MM.1S (cell line): ENCODE measurements at regions not wholly inside any gene's neighbourhood (a gene's known extent, or its start where the extent isn't known, plus 50 kb on each side); places are given as distances from the start of the nearest gene placed in this dataset.

Experiments
- CTCF ChIP-seq: fragments of 300-600 bp; sonication (generic); IDR thresholded peaks from 2 replicates; pipeline ENCODE4 v1.5.1; 2016; ENCODE audit warnings: antibody characterized with exemption, low read length, mixed read lengths
- EZH2 ChIP-seq: fragments of 300-600 bp; sonication (generic); optimal IDR thresholded peaks from 2 replicates; pipeline ENCODE3; 2017; ENCODE audit warnings: low read depth, mild to moderate bottlenecking, antibody characterized with exemption, low read length, mixed read lengths

GRCh38 chr5:164355267-164355830, 849.9 kb downstream of the MAT2B start:
- TF ChIP-seq CTCF (no peak), EZH2 (no peak)
